ENCODE measurements at regions not wholly inside any gene's neighbourhood (a gene's known extent, or its start where the extent isn't known, plus 50 kb on each side); places are given as distances from the start of the nearest gene placed in this dataset.
"Not testable (repeated sequence)": the region's sequence is repeated elsewhere in the genome, so short reads cannot be mapped to it uniquely, and the experiment has no call there.

DNA sequence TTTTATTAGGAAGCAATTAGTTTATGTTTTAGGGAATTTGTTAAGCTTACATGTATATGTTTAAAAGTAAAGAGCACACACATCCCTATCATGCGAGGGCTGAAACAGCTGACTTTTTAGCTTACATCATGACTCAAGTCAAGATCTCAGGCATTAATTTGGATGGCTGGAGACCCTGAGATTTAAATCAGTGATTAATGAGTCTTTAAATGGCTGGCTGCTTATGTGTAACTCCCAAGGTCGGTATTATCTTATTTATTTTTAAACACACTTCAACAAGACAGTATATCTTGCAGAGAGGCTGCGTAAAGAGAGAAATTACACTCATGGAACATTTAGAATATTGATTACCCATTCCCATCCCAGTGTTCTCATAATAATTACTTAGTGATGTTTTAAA, 169.4 kb downstream of the KBTBD8 start:
- no peak for DNase-seq

DNA sequence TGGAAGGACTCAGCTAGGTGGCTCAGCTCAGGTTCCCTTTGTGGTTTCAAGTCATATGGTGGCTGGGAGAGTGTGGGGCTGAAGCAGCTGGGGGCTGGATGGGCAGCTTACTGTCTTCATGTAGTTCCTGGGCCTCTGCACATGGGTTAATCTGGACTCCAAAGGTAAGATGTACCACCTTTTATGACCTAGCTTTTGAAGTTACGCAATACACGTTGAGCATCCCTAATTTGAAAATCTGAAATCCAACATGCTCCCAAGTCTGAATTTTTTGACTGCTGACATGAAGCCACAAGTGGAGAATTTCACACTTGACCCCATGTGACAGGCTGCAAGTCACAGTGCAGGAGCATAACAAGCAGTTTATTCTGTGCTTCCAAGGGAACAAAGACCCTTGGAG, 173.7 kb downstream of the KBTBD8 start:
- no peak for DNase-seq

DNA sequence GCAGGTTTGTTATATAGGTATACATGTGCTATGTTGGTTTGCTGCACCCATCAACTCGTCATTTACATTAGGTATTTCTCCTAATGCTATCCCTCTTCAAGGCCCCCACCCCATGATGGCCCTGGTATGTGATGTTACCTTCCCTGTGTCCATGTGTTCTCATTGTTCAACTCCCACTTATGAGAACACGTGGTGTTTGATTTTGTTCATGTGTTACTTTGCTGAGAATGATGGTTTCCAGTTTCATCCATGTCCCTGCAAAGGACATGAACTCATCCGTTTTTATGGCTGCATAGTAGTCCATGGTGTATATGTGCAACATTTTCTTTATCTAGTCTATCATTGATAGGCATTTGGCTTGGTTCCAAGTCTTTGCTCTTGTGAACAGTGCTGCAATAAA, 175.0 kb downstream of the KBTBD8 start:
- not testable (repeated sequence) for DNase-seq

DNA sequence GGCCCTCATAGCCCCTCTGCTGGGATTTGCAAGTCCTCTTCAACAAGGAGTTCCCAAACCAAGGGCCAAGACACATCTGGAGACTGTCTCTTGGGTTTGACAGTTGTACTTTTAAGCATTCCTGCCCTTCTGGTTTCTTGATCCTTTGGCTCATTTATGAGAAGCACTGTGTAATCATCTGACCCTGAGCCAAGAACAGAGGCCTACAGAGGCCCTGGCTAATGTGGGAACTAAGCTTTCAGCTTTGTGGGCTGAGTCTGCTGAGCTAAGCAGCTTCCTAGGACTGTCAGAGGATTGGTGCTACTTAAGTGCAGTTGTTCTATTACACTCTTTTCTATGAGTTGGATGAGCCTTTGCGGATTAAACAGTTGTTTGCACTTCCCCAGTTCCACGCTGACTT, 178.3 kb downstream of the KBTBD8 start:
- DNase-seq = no peak

DNA sequence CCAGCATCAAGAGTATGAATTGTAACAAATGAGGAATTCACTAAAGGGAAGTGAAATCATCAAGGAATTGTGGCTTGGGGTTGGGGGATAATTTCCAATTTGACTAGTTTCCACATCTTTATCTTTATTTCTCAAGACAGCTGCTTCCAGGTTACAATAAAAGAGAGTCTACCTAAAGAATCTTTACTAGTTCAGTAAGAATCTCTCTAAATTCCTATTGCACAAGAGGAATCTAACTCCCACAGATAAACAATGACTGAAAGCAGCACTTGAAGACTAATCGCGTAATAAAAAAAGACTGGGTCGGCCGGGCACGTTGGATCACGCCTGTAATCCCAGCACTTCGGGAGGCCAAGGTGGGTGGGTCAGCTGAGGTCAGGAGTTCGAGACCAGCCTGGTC, 194.4 kb downstream of the KBTBD8 start:
- DNase-seq = peak; percentile 46

DNA sequence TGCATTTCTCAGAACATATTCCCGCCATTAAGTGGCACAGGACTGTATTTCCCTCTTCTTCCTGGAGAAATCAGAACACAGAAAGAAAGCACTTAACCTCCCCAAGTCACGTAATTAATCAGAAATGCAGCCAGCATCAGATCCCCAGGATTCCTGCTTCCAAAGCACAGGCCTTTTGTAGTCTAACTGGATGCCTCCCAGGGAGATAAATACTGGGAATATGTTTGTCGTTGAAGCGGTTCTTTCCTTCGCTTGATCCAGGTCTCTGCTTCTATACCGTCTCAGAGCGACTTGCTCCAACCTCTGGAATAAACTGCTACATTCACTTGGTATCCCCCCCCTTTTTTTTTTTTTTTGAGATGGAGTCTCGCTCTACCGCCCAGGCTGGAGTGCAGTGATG, 198.6 kb downstream of the KBTBD8 start:
- DNase-seq = no peak

DNA sequence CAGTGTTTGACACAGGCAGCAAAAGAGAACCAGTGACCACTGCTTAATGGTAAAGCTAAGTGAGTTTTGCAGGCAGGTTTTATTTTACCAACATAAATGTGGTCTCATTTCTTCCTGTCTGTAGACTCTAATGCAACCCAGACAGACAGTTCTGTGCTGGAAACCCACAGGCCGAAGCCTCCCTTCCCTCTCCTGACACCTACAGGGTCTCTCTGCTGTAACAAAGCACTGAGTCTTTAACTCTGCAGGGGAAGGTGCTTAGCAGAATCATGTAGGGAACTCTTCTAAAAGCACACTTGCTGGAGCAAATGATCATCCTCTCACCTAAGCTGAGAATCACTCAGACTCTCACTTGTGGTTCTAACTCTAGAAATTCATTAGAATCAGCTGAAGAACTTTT, 200.3 kb downstream of the KBTBD8 start:
- no peak for DNase-seq

DNA sequence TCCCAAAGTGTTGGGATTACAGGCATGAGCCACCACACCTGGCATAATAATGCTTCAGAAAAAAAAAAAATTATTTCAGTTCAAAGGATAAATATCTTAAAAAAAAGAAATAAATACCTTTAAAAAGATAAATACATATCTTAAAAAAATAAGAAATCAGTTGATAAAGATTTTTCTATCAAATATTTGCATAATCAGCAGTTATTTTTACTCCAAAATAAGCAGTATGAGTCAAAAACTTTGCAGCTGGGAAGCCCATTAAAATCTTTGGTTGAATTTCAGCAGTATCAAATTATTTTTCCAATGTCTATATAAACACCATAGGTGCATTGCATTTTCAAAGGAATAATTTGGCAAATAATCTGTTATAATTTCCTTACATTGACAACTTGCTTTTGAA, 202.5 kb downstream of the KBTBD8 start:
- DNase-seq = no peak

DNA sequence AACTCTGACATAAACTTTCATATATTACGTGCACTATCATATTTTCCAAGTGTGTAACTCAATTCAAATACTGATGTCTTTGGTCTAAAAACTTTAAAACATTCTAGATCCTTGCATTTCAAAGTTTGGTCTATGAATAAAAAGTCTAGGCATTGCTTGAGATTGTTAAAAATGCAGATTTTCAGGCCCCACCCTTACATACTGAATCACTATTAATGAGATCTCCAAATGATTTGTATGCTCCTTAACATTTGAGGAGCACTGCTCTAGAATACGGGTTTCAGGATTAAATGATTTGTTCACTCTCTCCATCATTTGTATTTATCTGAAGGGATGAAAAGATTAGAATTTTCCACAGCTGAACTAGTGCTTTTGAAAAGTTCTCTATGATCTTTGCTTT, 202.9 kb downstream of the KBTBD8 start:
- DNase-seq = no peak

DNA sequence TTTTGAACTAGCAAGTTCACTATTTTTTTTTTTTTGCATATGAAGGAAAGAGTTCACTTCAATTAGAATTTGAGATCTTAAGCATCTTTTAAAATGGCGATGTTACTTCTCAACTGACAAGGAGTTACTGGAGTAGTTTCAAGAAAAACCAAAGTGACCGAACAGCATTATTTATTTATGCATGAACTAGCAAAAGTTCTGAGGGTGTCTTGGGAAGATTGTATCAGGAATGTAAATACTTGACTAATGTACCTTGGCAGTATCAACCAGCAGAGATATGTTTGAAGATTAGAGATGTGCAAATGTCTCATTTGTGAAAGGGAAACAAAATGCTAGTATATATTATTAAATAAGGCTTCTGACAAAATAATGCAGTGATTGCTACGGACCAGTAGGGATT, 203.9 kb downstream of the KBTBD8 start:
- DNase-seq = no peak

DNA sequence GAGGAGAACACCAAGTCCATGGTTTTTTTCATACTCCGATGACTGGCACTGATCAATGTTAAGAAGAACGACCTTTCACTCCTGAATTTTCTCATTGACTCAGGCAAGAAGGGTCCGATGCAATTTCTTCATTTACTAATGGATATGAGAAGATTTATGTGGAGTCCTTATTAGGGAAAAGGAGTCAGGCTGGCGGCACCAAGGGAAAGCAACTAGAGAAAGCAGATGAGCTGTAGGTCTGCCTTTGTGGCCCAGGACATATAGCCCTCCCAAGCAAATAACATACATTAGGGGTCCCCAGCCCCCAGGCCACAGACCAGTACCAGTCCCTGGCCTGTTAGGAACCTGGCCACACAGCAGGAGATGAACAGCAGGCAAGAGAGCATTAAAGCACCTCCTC, 206.8 kb downstream of the KBTBD8 start:
- DNase-seq = no peak

DNA sequence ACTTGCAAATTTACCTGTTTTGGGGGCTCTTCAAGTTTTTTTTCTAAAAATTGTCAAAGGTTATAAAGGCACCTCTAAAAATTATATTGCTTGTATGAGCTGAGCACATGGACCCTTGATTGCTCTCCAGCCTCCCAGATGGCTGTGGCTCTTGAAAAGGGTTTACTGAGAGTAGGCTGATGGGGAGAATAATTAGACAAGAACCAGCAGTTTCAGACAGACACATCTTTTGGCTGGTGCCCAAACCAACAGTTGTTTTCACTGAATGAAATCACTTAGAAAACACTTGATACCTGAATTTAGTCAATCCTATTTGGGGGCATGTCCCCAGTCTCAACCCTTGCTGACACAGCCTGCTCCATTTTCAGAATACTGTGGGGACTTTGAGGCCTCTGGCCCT, 217.6 kb downstream of the KBTBD8 start:
- DNase-seq = no peak

DNA sequence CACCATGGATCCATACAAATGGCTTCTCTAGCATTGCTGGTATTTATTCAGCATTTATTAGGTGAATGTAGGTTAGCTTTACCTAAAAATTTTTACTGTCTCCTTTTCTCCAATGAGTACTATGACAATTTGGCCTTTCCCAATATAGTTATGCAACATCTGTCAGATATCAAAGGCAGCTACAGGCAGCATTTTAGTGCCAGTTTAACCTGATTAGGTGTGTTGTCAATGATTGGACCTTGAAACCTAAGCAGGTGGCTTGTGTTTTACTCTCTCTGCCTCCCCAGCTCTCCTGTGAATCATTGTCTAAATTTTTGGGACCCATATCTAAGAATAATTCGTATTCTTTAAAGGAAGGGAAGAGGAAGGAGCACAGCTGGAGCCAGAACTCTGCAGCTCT, 228.9 kb downstream of the KBTBD8 start:
- no peak for DNase-seq

DNA sequence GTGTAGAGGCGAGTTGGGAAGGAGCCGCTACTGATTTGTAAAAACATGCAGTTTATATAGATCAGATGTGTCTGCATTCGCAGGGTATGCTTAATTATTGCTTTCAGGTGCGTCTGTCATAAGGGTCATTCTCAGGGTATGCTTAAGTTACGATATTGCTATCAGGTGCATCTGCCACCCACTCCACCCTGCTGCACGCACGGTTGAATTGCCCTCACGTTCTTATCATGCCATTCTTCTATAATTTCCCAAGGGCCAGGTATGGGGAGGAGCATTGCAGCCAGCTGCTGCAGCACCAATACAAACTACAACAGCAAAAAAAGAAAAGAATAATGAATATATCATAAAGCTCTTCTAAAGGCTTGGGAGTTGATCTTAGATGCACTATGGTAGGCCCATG, 230.0 kb downstream of the KBTBD8 start:
- no peak for DNase-seq

DNA sequence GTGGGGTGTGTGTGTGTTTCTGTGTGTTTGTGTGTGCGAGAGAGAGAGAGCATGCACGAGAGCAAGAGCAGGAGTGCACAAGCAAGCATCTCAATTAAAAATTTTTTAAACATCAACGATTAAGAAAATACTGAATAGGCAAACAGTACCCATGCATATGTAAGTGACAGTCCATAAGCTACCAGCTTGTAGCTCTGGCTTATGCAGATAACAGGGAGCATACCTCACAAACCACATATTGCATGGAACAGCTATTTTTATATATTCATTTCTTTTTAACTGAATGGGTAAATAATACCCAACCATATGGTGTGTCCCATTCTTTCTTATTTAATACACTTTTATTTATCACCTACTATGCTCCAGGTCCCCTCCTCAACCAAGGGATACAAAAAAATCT, 234.5 kb downstream of the KBTBD8 start:
- no peak for DNase-seq

DNA sequence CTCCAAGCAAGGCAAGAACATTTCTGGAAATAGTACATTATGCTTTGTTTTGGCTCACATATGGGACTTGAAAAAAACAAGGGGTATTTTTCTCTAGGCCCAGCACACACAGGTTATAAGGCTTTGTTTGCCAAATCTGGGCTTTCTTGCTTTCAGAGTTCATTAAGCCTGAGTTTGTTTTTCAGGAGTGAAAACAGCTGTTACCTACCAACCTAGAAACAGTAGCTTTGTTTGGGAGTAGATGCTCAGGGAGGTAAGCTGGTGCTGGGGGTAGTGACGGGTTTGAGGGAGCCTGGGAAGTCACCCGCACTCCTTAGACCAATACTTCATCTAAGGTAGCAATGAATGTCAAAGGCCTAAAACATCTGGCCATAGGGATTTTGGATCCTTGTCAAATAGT, 241.2 kb downstream of the KBTBD8 start:
- no peak for DNase-seq

DNA sequence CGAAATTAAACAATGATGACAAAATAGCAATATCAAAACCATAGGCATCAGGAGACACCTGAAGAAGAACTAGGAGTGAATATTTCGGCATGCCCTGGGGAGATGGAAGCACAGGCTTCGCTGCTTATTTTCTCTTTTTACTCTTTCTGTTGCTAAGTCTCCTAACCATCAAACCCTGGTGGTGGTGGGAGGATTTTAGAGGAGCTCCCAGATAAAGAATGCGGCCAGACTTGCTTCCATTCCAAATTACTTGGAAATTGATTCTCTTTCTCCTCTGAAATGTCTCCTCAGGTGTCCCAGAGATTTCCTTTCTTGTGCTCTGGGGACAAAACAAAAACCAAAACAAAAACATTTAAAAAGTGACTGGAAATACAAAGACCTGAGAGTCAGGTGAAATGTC, 243.0 kb downstream of the KBTBD8 start:
- DNase-seq = no peak

DNA sequence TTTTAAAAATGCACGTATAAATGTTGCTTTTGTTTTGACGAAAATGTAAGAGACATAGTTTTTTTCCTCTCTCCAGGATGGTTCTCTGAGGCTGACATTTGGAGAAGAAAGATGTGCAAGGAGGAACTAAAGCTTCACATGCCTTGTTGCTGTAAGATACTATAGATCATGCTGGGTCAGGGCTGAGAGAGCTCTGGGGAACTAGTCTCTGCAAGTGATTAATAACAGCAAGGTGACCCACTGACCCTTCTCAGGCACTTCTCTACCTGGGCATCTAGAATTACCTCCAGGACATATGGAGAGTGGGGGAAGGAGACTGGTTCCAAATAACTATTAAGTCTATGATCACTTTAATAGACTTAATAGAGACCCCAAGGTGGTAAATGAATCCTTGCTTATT, 246.0 kb downstream of the KBTBD8 start:
- no peak for DNase-seq

DNA sequence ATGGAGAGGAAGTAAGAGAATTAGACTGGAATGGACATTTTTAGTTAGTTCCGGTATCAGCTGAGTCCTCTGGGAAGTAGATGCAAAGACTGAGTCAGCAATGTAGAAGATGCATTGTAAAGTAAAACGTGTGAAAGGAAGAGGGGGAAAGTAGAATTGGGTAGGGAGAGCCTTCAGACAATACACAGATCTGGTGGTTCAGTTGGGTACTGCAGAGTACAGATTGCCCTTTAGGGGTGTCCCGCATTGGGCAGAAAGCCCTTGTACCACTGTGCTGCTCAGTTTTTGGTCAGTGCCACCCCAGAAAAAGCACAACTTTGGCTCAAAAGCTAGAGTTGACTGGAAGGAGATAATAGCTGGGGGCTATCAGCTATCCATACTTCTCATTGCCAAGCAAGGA, 247.4 kb downstream of the KBTBD8 start:
- DNase-seq = no peak

DNA sequence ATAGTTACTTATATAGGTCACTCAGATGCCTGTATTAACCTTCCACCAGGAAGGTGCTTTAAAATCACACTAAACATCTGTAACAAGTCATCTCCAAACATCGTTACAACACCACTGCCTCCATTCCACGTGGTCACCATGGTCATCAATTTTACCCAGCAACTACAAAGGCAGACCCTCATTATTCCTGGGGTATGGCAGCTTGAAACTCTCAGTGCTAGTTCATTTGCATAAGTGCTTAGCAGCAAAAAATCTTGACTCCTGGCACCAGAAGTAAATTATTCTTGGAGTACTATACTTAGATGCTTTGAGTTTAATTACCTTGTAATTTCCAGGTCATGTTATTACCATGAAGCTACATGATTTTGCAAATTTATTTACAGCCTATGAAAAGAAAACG, 250.6 kb downstream of the KBTBD8 start:
- DNase-seq = no peak

DNA sequence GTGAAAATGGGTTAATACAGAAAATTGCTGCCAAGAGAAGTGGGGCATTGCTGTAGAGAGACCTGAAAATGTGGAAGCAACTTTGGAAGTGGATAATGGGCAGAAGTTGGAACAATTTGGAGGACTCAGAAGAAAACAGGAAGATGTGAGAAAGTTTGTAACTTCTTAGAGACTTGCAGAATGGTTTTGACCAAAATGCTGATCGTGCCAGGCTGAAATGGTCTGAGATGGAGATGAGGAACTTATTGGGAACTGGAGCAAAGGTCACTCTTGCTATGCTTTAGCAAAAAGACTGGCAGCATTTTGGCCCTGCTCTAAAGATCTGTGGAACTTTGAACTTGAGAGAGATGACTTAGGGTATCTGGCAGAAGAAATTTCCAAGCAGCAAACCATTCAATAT, 254.8 kb downstream of the KBTBD8 start:
- not testable (repeated sequence) for DNase-seq

DNA sequence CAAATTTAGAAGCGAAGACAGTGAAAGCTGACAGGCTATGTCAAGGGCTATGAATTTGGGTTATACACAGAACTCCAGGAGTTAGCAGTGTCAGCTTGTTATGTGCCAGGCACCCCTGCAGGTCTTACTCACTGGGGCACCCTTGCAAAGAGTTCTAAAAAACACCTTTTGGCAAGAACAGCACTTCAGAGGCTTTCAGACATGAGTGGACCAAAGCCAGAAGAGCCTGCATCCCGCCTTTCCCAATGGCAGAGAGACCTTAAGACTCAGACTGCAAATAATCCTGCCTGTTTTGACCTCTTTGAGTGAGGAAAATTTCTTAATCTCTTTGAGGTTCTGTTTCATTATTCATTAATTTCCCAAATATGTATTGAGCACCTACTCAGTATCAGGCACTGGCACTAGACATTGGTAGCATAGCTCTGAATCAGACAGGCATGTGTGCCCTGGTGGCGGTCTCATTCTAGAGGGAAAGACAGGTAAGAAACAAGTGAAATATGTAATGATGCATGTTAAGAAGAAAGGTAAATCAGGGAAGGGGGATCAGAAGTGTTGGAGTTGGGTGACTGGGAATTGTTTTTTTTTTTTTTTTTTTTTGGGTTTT, 280.0 kb downstream of the KBTBD8 start:
- DNase-seq = no peak

DNA sequence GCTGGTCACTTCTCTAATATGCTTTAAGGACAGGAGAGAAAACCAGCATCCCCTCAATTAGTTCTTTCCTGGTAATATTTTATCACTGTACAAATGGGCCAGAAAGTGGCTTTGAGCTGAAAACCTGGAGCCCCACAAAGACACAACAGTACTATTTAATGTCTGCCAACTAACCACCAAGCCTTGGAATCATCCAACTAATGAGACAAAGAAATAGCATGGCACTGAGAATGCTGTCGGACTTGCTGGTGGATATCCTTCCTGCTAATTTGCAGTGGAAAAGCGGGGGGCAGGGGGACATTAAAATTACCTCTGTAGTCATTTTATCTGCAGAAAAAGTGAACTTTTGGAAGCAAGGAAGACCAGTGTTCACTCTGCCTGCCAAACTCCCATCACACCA, 288.5 kb downstream of the KBTBD8 start:
- DNase-seq = no peak

DNA sequence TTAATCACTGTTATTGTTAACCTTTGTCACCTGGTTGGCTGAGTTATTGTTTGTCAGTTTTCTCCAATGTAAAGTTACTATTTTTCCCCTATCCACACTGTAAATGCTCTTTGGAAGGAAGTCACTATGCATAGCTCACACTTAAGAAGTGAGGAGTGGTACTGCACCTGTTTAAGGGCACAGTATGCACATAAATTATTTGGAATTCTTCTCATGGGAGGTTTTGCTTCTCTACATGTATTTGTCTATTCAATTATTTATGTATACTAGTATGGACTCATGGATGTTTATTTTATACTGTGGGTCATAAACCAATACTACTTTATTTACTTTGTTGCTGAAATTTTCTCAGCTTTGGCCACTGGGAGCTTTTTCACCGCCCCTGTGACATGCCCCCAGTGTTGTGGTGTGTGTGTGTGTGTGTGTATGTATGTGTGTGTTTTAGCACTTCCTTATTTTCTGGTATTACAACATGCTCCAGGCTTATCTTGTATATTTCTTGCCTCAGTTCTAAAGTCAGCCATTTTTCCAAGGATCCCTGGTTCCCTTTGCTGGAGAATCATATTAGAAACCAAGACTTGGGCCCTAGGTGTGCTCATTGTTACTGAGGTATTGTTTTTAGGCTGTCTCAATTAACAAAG, 290.5 kb downstream of the KBTBD8 start:
- DNase-seq = no peak

DNA sequence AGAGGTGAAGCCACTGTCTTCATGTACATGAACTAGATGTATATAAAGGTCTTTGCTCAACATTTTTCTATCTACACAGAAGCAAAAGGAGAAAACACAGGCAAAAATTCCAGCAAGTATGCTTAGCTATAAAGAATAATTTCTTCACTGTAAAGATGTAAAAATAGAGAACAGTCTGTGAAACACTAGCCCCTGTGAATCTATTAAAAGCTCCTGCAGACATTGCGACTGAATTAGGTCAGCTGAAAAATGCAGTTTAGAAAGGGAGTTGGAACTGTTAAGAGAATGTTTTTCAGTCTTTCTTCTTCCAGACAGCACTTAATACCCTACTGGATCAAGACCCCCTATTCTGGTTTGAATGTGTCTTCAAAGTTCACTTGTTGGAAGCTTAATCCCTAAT, 291.5 kb downstream of the KBTBD8 start:
- no peak for DNase-seq
